NCI-H1930 (cell line): ENCODE measurements at regions not wholly inside any gene's neighbourhood (a gene's known extent, or its start where the extent isn't known, plus 50 kb on each side); places are given as distances from the start of the nearest gene placed in this dataset.
"Not testable (repeated sequence)": the region's sequence is repeated elsewhere in the genome, so short reads cannot be mapped to it uniquely, and the experiment has no call there.

Source experiments
- DNase-seq, 2 experiments: peaks; one replicate each; lab custom pipeline; 2025; lab: John Stamatoyannopoulos, UW

DNA sequence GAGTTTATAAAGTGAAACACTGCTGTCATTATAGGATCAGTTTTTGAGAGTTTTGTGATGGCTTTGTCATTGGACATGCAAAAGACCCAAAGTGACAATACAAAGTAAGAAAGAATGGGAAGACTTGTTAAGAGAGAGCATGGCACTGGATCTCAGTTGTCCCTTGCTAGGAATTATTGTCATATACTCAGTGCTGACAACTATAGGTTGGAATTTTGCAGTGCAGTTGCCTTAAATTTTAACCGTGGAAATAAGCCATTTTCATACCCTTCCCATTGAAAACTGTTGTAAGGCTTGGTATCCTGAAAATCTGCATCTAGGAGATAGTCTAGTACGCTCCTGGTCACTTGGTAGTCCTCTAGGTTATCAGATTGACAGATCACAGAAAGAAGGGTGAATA is 1156.7 kb downstream of the GATA3 start:
- DNase-seq = no peak

DNA sequence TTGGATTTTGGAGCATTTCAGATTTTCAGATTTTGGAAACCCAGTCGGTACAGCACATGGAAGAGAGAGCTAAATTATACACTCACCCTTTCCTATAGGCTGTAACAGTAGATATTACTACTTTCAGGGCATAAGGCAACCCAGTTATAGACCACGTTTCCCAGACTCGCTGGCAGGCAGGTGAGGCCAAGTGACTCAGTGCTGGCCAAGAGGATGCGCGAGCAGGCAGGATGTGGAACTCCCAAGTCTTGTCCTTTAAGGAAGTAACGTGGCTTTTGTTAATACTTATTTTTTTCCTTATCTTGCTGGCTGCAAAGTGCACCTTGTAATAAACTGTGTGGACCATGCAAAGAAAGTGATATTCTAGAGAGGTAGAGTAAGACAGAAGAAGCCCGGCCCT is 1160.1 kb downstream of the GATA3 start:
- no peak for DNase-seq

DNA sequence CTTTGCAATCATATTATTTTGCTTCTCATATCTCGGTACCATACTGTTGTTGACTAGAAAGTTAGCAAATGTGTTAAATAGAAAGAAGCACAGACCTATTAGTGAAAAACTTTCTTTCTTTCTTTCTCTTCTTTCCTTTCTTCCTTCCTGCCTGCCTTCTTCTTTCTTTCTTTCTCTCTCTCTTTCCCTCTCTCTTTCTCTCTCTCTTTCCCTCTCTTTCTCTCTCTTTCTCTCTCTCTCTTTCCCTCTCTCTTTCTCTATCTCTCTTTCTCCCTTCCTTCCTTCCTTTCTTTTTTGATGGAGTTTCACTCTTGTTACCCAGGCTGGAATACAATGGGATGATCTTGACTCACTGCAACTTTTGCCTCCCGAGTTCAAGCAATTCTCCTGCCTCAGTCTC is 1160.6 kb downstream of the GATA3 start:
- DNase-seq = no peak

DNA sequence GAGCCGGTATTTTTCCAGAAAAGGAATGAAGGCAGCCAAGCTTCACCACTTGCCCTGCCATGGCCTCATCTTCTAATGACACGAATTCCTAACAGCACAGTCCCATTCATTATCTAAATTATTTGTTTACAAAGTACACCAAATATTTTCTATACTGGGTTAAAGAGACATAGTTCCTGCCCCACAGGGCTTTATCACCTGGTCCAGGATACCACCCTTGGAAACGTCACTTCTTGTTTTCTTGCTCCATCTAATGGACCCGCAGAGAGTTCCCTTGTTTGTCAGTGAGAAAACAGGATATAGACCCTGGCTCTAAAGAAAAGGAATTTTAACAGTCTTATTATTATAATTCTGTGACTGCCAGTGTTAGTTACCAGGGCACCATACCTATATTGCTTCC is 1165.4 kb downstream of the GATA3 start:
- no peak for DNase-seq

DNA sequence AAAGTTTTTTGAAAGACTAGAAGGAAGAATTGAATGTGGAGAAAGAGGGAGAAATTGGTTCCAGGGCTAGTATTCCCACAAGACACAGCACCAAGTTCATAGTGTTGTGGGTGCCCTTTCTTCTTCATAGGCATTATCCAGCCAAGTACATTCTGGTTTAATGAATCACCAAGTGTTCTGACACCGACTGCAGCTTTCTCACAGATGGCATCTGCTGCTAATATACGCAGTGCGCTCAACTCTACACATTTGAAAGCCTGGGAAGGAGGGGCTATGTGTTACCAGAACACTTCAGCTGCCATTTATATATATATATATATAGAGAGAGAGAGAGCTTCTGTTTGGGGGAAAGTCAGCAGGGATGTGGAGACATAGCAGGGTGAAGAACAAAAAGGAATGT is 1168.4 kb downstream of the GATA3 start:
- no peak for DNase-seq

DNA sequence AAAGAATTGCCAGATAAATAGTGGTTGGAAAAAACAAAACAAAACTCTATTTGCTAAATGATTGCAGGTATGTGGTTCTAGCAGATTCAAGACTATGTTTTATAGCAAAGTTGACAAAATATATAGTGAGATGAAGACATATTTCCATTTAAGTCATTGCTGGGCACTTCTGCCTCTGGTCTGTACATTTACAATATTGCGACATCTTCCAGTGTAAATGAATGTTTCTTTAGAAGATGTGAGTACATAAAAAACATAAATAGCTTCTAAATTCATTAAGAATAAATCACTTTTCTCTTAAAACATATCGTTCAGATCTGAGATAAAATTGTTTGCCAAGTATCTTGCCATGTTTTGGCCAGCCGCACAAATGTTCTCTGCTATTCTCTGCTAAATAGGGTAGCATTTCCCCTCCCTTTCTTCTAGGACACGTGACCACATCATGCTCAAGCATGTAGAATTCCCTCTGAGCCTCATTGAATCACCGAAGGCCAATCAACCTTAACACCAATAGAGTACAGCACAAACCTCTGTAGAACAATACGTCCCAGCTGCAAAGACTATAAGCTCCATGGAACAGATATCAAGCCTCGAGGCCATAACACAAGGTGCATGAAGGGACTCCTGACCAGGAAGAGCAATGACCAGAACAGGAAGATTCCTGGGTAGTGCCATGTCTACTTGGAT is 1173.3 kb downstream of the GATA3 start:
- no peak for DNase-seq

DNA sequence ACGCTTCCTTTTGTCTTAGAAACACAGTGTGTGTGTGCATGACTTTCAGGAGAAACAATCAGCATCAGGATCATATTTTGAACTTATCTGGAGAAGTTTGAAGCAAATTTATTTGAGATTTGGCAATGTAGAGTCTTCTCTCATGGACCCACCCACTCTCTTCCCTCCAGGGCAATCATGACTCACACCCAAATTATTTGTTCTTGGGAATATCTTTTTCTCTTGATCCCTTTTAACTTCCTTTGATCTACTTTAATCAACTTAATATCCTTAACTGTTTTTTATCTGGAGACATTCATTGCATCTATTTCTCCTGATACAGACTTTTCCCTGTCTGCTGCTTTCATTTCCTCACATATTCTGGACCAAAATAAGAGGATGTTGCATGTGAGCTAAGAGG is 1174.3 kb downstream of the GATA3 start:
- no peak for DNase-seq

DNA sequence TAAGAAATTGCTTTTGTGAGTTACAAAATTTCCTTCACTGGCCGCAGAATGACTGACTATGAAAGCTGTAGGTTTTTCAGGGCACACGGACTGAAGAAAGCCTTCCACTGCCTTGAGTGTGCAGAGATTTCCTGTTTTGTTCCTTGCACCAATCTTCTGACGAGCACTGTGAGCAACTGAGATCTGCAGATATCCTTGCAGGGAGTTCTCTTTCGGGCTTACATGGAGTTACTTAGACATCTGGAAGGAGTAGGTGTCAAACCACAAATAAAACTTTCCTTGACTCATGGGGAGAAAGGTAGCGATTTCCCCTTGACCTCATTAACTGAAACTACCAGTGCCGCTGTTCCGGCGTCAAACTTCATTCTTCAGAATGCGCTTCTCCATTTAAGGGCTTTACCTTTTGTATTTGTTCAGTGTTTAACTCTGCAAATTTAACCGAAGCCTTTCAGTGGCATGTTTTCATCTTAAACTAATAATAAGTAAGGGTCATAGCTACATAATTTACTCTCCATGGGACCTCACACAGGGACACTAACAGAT is 1175.3 kb downstream of the GATA3 start:
- DNase-seq = no peak

DNA sequence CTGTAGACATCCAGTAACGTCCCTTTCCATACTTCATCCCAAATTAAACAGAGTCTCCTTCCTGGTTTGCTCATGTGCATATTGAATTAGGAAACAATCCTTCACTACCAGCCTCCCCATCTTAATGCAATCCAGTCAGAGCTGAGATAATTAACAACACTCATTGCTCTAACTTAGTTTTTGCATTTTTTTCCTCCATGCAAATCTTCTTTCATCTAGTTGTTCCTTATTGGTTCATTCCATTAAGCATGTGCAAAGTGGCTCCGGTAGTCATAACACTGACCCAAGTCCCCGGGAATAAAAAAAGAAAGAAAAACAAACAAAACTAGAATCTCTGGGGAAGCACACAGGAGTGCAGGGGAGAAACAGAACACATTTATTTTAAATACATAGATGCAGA is 1176.1 kb downstream of the GATA3 start:
- DNase-seq = no peak

DNA sequence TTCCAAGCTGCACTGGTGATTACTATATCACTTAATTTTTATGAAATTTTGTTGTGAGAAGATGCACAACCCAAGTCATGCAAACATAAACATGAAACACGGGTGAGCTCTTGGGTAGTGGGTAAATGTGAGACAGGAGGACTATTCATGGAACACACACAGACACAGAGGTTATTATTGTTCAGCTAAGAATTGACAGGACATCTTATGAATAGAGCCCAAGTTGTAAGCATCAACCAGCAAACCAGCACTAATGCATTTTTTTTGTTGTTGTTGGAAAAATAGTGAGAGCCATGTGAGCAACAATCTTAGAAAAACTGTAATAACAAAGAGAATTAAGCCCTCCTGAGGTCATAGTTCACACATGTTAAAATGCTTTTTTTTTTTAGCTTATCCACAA is 1179.7 kb downstream of the GATA3 start:
- DNase-seq = no peak

DNA sequence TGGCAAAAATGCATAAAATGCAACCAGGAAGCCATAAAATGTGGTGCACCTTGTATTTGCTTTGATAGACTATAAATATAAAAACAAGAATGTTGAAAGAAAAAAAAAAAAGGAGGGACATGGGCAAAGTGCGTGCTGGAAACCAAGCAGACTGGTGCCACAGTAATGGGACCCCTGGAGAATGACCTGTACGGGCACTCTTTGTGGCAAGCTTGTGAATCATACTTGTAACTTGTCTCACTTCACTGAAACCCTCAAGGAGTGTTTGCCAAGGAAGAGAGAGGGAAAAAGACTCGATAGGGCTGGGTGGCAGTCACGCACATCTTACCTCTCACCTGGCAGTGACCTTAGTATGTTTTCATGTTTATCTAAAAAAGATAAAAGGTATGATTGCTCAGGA is 1183.6 kb downstream of the GATA3 start:
- DNase-seq = no peak

DNA sequence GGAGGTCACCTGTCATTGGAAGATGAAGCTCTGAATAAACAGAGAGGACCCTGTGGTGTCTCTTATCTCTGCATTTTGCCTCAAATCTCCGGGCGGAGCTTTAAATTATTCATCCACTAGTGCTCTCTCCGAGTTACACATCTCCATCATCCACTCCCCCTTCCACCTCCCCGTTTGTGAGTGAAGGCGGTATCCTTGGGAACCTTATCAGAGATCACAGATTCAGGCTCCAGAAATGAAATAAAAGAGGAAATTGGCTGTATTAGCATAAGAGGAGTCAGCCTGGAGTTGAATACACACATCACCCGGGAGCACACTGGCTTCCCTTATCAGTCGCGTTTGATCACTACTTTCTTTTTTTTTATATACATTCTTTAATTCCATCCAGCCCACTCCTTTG is 1184.8 kb downstream of the GATA3 start:
- DNase-seq = no peak

DNA sequence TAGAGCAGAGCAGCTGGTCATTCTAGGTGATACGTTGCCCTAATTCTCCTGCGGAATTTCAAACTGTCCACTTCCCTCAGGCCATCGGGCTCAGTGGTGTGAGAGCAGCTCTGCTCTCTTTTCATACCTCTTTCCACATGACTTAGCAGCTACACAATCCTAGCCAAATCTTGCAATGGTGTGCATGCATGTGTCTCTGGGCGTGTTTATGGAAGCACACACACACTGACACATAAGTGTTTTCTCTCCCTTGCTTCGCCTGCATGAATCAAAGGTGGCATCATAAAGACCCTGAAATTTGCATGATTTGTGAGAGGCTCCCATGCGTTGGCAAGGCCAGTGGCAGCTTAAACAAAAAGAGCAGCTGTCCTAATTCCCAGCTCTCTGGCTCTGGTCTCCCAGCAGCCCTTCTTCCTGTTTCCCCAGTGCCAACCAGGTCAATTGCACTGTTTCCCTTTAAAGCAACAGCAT is 1189.5 kb downstream of the GATA3 start:
- DNase-seq = no peak

DNA sequence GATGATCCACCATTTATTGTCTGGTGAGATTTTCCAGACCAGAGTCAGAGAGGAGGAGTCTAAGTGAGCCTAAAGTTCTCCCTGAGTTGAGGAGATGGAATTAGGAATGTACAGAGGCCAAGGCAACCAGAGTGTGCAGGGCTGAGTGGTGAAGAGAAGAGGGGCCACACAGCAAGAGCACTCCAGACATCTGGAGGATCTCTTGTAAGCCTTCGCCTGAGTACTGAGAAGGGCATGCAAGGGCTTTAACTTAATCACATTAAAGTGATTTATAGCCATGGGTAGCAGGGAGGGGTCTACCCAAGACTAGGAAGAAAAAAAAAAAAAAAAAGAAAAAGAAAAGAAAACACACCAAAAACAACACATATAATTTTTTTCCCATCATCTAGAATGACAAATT is 1190.4 kb downstream of the GATA3 start:
- no peak for DNase-seq

DNA sequence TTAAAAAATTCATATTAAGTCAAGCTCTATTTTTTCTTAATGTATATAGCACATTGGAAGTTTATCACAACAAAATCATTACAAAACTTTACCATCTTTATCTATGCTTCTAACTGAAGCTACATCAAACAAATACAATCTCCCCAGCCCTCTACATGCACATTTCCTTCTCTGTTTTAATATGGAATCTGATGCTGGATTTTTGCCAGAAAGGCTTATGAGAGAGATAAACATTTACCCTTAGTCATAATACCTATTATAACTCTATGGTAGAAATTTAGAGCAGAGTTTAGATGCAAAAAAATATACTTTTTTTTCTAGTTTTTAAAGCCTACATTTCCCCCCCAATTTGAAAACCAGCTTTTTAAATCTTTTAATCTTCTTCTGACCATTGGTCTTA is 1198.6 kb downstream of the GATA3 start:
- DNase-seq = no peak

DNA sequence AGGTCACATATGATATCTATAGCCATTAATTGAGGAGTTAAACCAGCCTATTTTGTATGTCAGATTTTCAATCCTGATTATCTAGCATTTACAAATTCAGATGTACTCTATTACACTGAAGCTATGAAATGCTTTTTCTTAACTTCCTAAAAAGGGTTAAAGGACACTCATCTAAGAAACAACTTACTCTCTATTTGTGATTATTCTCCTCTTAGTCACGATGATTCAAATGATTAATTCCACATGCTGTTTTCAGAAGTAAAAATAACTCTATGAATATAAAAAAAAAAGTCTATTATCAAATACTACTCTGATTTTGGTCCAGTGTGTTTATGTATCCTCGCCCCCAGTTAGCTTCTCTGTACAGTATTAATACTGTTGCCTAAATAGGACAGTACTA is 1199.9 kb downstream of the GATA3 start:
- no peak for DNase-seq

DNA sequence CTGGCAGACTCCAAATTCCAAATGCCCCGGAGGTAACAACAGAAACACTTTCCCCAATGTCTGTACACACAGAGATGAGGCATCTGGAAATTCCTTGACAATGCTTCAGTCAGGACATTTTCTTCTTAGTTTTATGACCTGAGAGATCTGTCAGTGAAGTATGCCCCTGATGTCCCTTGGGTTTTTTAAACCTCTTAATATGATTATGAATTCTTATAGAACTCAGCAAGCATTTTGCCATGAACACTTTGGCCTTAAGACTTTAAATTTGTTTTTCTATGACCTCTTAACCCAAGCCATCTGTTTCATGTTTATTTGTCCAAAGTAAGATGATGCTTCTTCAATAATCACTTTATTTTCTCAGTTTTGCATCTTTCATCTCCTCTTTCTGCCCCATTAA is 1206.2 kb downstream of the GATA3 start:
- DNase-seq = no peak

DNA sequence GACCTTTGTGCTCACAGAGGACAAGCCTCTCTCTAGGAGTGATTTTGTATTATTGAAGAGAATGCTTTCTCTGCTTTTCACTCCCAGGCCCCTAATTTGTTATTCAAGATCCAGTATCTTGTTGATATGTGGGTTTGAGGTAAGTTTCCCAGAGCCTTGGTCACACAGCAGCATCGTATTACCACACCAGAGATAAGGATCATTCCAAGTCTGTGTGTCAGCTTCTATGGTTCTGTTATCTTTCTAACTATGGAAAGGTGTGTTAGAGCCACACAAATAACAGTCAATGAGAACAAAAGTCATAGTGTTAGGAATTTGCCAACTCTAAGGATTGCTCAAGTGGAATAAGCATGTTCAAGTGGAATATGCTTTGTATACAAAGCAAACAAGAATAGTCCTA is 1208.3 kb downstream of the GATA3 start:
- DNase-seq = no peak

DNA sequence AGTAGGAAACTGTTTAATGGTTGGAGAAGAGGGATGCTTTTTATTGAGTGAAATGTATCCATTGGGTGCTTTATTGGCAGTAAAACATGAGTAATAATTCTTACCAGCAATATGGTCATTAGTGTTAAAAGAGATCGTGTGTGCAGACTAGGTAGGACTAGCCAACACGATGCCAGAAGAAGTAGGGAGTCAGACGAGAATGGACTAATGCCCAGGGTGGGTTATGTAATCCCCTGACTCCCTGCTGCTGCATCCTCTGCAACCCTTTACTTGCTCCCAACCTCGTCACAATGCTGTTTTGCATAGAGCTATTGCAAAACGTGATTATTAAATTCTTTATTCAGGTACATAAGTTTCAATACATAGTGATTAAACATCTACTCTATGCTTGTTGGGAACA is 1213.7 kb downstream of the GATA3 start:
- DNase-seq = no peak

DNA sequence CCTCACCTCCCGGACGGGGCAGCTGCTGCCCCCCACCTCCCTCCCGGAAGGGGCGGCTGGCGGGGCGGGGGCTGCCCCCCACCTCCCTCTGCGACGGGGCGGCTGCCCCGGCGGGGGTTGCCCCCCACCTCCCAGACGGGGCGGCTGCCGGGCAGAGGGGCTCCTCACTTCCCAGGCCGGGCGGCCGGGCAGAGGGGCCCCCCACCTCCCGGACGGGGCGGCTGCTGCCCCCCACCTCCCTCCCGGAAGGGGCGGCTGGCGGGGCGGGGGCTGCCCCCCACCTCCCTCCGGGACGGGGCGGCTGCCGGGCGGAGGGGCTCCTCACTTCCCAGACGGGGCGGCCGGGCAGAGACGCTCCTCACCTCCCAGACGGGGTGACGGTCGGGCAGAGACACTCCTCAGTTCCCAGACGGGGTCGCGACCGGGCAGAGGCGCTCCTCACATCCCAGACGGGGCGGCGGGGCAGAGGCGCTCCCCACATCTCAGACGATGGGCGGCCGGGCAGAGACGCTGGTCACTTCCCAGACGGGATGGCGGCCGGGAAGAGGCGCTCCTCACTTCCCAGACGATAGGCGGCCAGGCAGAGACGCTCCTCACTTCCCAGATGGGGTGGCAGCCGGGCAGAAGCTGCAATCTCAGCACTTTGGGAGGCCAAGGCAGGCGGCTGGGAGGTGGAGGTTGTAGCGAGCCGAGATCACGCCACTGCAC is 1218.8 kb downstream of the GATA3 start:
- DNase-seq = not testable (repeated sequence)

DNA sequence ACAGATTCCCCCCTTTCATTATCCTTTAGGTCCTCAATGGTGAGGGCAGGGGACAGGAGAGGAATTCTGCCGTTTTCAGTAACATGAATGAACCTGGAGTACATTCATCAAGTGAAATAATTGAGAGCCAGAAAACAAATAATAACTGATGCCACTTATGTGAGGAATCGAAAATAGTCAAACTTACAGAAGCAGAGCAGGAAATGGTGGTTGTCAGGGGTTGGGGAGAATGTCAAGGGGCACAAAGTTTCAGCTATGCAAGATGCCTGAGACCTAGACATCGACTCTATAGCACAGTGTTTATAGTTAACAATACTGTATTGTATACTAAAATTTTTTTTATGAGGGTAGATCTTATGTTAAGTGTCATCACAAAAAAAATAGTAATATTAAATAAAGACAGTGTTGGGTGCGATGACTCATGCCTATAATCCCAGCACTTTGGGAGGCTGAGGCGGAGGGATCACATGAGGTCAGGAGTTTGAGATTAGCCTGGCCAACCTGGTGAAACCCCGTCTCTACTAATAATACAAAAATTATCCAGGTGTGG is 1219.8 kb downstream of the GATA3 start:
- no peak for DNase-seq

DNA sequence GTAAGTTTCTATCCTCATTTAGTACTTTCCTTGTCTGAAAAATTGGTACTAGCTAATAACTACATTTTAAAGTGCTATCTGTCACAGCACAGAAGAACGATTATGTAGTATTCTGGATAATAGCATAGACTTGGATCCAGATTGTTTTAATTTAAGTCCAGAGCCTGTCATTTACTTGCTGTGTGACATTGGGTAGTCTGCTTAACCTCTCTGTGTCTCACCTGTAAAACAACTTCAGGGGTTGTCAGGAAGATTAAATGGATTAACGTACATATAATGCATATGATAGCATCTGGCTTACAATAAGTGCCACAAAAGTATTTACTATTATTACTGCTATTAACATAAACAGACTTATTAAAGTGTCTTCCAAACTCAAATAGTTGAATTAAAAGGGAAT is 1221.4 kb downstream of the GATA3 start:
- no peak for DNase-seq

DNA sequence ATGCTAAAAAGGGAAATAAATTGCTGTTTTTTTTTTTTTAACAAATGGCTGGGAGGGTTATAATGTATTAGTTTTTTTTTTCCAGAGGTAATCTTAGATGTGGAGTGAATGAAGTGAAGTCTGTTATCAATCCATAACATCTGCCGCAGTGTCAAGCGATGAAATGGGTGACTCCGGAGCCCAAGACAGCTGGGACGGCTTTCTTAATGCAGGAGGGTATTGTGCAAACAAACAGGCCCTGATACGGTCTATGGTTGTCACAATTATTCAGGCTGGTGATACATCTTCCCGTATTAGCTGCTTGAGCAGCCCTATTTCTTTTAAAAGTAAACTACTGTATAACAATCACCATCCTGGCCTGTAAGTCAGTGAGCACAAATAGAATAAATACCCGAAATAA is 1231.2 kb downstream of the GATA3 start:
- no peak for DNase-seq
